ENCODE measurements at regions not wholly inside any gene's neighbourhood (a gene's known extent, or its start where the extent isn't known, plus 50 kb on each side); places are given as distances from the start of the nearest gene placed in this dataset.

DNA sequence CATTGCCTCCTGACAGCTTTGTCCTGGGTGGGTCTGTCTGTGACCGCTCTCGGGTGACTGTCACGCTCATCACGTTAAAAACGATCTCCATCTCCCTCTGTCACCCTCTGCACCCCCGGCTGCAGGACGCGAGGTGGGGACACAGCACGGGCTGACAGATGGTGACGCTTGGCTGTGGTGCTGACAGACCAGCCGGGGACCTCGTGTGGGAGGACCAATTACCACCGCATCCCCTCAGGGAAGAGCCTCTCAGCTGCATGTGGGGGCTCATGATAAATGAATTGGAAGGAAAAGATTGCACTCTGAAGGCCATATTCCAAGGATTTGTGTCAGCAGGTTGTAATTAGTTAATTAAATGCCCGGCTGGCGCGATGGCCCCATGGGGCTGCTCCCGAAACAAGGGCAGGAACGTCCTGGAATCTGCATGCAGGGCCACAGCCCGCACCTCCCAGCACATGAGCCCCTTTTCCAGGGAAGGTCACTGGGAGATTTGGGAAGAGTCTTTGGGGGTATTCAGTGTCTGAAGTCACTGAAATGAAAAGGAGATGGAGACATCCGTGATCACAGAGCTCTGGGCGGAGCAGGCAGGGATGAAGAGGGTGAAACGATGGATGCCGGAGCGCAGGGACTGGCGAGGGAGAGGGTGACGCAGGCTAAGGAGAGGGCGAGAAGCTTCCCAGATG is 87.1 kb downstream of the ERMARD start:
- DNase-seq (ENCODE audit: low read depth, low spot score), result no peak

DNA sequence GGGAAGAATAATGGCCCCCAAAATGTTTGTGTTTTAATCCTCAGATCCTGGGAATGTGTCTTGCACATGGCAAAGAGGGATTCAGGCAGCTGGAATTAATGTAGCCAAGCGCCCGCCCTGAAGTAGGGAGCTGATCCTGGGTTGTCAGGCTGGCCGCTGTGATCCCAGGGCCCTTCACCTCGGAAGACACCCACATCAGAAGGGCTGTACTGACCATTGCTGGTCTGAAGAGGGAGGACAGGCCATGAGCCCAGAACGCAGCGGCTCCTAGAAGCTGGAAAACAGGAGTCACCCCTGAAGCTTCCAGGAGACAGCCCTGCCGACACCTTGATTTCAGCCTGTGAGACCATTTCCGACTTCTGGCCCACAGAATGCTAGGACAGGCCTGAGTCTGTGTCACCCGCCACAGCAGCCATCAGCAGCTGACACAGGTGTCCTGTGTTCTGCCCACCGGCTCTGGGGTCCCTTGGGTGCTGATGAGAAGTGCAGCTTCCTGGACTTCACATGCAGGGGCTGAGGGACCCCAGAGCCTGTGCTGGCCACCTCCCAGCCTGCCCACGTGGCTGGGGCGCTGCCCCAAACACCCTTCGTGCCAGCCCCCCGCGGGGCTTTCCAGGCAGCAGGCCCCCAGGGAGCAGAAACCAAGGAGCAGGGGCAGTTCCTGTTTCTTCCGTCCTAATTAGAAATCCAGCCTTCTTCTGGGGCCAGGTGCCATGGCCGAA is 86.3 kb downstream of the ERMARD start:
- no peak for DNase-seq (ENCODE audit: low read depth, low spot score)

DNA sequence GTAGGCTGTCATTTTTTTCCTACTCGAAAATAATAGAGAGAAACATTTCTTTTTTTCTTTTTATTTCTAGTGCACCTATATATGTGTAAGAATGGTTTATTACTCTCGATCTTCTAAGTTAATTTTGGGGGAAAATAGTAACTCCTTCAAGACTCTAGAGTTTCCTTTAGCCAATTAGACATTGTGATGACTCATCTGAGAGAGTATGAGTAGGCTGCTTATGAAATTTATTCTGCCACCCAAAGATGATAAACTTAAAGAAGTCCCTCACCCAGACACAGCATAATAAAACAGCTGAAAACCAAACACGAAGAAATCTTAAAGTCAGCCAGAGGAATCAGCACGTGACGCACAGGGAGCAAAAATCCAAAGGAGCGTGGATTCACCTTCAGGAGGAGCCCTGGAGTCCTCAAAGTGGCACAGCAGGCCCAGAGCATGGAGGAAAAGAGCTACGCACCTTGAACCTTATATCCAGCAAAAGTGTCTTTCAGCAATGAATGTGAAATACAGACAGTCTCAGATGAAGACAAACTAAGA is 81.9 kb downstream of the ERMARD start:
- DNase-seq (ENCODE audit: low read depth, low spot score), result no peak

GRCh38 chr6:169832247-169832948 is 81.0 kb downstream of the ERMARD start:
- no peak for DNase-seq (ENCODE audit: low read depth, low spot score)

GRCh38 chr6:169831450-169832246 is 80.2 kb downstream of the ERMARD start:
- DNase-seq (ENCODE audit: low read depth, low spot score), result no peak
